A549 (cell line): ENCODE measurements at regions not wholly inside any gene's neighbourhood (a gene's known extent, or its start where the extent isn't known, plus 50 kb on each side); places are given as distances from the start of the nearest gene placed in this dataset.

Experiments
- EHMT2 ChIP-seq: fragments of 200-600 bp; sonication (generic); IDR thresholded peaks from 2 replicates; pipeline ENCODE4 v1.6.1; 2016; ENCODE audit warnings: antibody characterized with exemption, low read depth, mild to moderate bottlenecking, moderate library complexity
- POLR2A ChIP-seq: IDR thresholded peaks from 2 replicates; pipeline ENCODE4 v1.6.1; 2012; ENCODE audit warnings: mild to moderate bottlenecking, low read length
- TF ChIP-seq, protein P1 (sequence below): IDR thresholded peaks from 2 replicates; pipeline ENCODE4 v1.6.1; 2012
- TF ChIP-seq, protein P2 (sequence below): fragments of >200 bp; sonication (Bioruptor Twin); formaldehyde crosslinking; IDR thresholded peaks from 3 replicates; pipeline ENCODE4 v1.5.1; 2016

DNA sequence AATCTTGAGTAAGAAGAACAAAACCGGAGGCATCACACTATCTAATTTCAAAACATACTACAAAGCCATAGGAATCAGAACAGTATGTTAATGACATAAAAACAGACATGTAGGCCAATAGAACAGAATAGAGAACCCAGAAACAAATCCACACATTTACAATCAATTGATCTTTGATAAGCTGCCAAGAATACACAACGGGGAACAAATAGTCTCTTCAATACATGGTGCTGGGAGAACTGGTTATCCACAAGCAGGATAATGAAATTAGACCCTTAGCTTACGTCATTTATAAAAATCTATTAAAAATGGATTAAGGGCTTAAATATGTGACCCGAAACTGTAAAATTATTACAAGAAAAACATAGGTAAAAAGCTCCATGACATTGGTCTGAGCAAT lies 417.7 kb downstream of the INSC start:
- TF ChIP-seq, protein P1, sequence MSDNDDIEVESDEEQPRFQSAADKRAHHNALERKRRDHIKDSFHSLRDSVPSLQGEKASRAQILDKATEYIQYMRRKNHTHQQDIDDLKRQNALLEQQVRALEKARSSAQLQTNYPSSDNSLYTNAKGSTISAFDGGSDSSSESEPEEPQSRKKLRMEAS: no peak
- TF ChIP-seq EHMT2 (no peak), POLR2A (no peak)
- TF ChIP-seq, protein P2, sequence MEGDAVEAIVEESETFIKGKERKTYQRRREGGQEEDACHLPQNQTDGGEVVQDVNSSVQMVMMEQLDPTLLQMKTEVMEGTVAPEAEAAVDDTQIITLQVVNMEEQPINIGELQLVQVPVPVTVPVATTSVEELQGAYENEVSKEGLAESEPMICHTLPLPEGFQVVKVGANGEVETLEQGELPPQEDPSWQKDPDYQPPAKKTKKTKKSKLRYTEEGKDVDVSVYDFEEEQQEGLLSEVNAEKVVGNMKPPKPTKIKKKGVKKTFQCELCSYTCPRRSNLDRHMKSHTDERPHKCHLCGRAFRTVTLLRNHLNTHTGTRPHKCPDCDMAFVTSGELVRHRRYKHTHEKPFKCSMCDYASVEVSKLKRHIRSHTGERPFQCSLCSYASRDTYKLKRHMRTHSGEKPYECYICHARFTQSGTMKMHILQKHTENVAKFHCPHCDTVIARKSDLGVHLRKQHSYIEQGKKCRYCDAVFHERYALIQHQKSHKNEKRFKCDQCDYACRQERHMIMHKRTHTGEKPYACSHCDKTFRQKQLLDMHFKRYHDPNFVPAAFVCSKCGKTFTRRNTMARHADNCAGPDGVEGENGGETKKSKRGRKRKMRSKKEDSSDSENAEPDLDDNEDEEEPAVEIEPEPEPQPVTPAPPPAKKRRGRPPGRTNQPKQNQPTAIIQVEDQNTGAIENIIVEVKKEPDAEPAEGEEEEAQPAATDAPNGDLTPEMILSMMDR: no peak
